Spleen (tissue), 7 donors: ENCODE measurements at regions not wholly inside any gene's neighbourhood (a gene's known extent, or its start where the extent isn't known, plus 50 kb on each side); places are given as distances from the start of the nearest gene placed in this dataset.

Experiments
- POLR2A ChIP-seq, 3 donors: fragments of 450-650 bp; IDR thresholded peaks; one replicate each; pipeline ENCODE4 v1.5.1; 2017; ENCODE audit warnings: antibody characterized with exemption in 3 of 3, mild to moderate bottlenecking in 1 of 3
- TF ChIP-seq, protein P1 (sequence below), 11 experiments: fragments of 200-600 bp in 7 of 11; fragments of 450-650 bp in 4 of 11; sonication (generic) in 4 of 11; IDR thresholded peaks in 8 of 11; conservative IDR thresholded peaks in 3 of 11; 1 replicate in 7 of 11; 2 replicates in 4 of 11; pipeline versions ENCODE4 v1.4.0 to v1.8.0; 2016 to 2021; ENCODE audit warnings: antibody characterized with exemption in 11 of 11, inconsistent platforms in 4 of 11, mild to moderate bottlenecking in 1 of 11
- donor health status: DM: no; HTN: no; CAD: no; lungs with moderate emphysema.
- donor health status: DM: no; HTN: no; CAD: no.
- donor health status: DM: no; HTN: no; CAD: no.

DNA sequence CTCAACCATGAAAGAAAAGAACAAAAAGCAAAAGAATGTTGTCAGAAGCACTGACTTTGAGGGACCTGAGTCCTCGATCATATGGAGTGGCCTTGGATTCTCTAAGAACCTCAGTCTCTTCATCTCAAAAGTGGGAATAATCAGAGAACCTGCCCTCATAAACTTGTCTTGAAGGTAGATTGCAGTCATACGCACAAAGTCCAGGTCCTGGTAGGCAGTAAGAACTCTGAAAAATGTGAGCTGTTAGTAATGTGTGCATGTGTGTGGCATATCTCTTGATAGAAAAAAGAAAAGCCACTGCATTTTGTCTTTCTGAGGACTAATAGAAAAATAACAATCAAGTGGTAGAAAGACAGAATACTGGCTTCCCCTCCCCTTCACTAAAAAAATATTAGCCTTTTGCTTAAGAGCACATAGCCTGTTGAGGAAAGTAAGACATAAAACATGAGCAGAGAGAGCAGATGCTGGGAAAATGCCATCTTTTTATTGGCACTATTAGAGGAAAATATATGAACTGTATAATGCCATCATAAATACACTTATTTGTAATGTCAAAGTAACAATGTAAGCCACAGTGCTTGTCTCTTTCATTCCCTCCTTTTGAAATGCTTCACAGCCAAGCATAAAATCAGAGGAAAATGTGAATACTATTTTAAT is 205.1 kb upstream of the TBX3 start:
- TF ChIP-seq POLR2A (IDR thresholded peaks at IDR 0.05), result no peak
- TF ChIP-seq, protein P1, sequence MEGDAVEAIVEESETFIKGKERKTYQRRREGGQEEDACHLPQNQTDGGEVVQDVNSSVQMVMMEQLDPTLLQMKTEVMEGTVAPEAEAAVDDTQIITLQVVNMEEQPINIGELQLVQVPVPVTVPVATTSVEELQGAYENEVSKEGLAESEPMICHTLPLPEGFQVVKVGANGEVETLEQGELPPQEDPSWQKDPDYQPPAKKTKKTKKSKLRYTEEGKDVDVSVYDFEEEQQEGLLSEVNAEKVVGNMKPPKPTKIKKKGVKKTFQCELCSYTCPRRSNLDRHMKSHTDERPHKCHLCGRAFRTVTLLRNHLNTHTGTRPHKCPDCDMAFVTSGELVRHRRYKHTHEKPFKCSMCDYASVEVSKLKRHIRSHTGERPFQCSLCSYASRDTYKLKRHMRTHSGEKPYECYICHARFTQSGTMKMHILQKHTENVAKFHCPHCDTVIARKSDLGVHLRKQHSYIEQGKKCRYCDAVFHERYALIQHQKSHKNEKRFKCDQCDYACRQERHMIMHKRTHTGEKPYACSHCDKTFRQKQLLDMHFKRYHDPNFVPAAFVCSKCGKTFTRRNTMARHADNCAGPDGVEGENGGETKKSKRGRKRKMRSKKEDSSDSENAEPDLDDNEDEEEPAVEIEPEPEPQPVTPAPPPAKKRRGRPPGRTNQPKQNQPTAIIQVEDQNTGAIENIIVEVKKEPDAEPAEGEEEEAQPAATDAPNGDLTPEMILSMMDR (IDR thresholded peaks at IDR 0.05 in 8 of 11, conservative IDR thresholded peaks at IDR 0.05 in 3 of 11), result no peak
